Choroid plexus epithelial cell (primary cell): ENCODE measurements at regions not wholly inside any gene's neighbourhood (a gene's known extent, or its start where the extent isn't known, plus 50 kb on each side); places are given as distances from the start of the nearest gene placed in this dataset.

Source experiments
- DNase-seq: peaks from one replicate; pipeline ENCODE4 v3.0.0-alpha.2; 2010; ENCODE audit warnings: low read depth
- H3K4me3 ChIP-seq: 2 replicates; pipeline ENCODE4 v1.5.1; 2011; ENCODE audit warnings: low read depth, mild to moderate bottlenecking, control low read depth, low read length, moderate library complexity
- TF ChIP-seq, protein P1 (sequence below): conservative IDR thresholded peaks from 2 replicates; pipeline ENCODE4 v1.5.1; 2011; ENCODE audit warnings: low read depth, mild to moderate bottlenecking, control low read depth, inconsistent platforms, low read length, moderate library complexity

GRCh38 chr2:226136739-226137138 lies 662.9 kb downstream of the IRS1 start:
- TF ChIP-seq, protein P1, sequence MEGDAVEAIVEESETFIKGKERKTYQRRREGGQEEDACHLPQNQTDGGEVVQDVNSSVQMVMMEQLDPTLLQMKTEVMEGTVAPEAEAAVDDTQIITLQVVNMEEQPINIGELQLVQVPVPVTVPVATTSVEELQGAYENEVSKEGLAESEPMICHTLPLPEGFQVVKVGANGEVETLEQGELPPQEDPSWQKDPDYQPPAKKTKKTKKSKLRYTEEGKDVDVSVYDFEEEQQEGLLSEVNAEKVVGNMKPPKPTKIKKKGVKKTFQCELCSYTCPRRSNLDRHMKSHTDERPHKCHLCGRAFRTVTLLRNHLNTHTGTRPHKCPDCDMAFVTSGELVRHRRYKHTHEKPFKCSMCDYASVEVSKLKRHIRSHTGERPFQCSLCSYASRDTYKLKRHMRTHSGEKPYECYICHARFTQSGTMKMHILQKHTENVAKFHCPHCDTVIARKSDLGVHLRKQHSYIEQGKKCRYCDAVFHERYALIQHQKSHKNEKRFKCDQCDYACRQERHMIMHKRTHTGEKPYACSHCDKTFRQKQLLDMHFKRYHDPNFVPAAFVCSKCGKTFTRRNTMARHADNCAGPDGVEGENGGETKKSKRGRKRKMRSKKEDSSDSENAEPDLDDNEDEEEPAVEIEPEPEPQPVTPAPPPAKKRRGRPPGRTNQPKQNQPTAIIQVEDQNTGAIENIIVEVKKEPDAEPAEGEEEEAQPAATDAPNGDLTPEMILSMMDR = no peak

GRCh38 chr2:226135861-226136548 lies 663.6 kb downstream of the IRS1 start:
- DNase-seq = no peak
- TF ChIP-seq, protein P1 = no peak

More at GRCh38 chr2:226136739-226137138, 662.9 kb downstream of the IRS1 start:
- DNase-seq = no peak
- no peak overlapping the region for H3K4me3 ChIP-seq

GRCh38 chr2:226132323-226133215 lies 667.1 kb downstream of the IRS1 start:
- H3K4me3 ChIP-seq = no peak overlapping the region
- TF ChIP-seq, protein P1 = no peak
- no peak for DNase-seq

More at GRCh38 chr2:226135861-226136548, 663.6 kb downstream of the IRS1 start:
- H3K4me3 ChIP-seq = no peak overlapping the region

GRCh38 chr2:226131299-226131784 lies 668.3 kb downstream of the IRS1 start:
- DNase-seq = no peak
- TF ChIP-seq, protein P1 = no peak
- H3K4me3 ChIP-seq = no peak overlapping the region

- peak; percentile 57 for DNase-seq
- H3K4me3 ChIP-seq = no peak overlapping the region
- TF ChIP-seq, protein P1 = no peak
These were observed 669.4 kb downstream of the IRS1 start for GRCh38 chr2:226130192-226130591.

- no peak for DNase-seq
- TF ChIP-seq, protein P1 = no peak
- H3K4me3 ChIP-seq = no peak overlapping the region
These were observed 671.9 kb downstream of the IRS1 start for GRCh38 chr2:226127682-226128081.
